SK-N-SH treated with all-trans-retinoic acid at 6 μM for 48 hours (cell line): ENCODE measurements at regions not wholly inside any gene's neighbourhood (a gene's known extent, or its start where the extent isn't known, plus 50 kb on each side); places are given as distances from the start of the nearest gene placed in this dataset.

Source experiments
- ATAC-seq: fragments of 200-7000 bp; cut with Tn5 transposase; 3 replicates; pipeline ENCODE4 v1.9.1; 2020; ENCODE audit warnings: mild to moderate bottlenecking, moderate library complexity
- ARNTL ChIP-seq: fragments of 450-650 bp; formaldehyde crosslinking; IDR thresholded peaks from 2 replicates; pipeline ENCODE4 v1.5.0; 2020; ENCODE audit warnings: low read depth, mild to moderate bottlenecking, moderate library complexity, borderline replicate concordance
- BACH2 ChIP-seq: fragments of 250-450 bp; sonication (Bioruptor Pico); IDR thresholded peaks from 2 replicates; pipeline ENCODE4 v1.9.0; 2021; ENCODE audit warnings: mild to moderate bottlenecking, borderline replicate concordance
- CSDC2 ChIP-seq: fragments of 250-450 bp; sonication (Bioruptor Pico); IDR thresholded peaks from 2 replicates; pipeline ENCODE4 v1.5.0; 2020; ENCODE audit warnings: mild to moderate bottlenecking, moderate library complexity
- CSRNP3 ChIP-seq: fragments of 250-450 bp; sonication (Bioruptor Pico); IDR thresholded peaks from 2 replicates; pipeline ENCODE4 v1.5.1; 2021; ENCODE audit warnings: mild to moderate bottlenecking, moderate library complexity
- ESRRG ChIP-seq: fragments of 250-450 bp; sonication (Bioruptor Pico); IDR thresholded peaks from 2 replicates; pipeline ENCODE4 v1.6.1; 2021; ENCODE audit warnings: mild to moderate bottlenecking
- GLIS3 ChIP-seq: fragments of 250-450 bp; sonication (Bioruptor Pico); IDR thresholded peaks from 2 replicates; pipeline ENCODE4 v1.5.0; 2020; ENCODE audit warnings: mild to moderate bottlenecking, moderate library complexity
- ISL1 ChIP-seq: fragments of 250-450 bp; sonication (Bioruptor Pico); IDR thresholded peaks from 2 replicates; pipeline ENCODE4 v2.1.2; 2022; ENCODE audit warnings: mild to moderate bottlenecking, moderate library complexity
- OSR1 ChIP-seq: fragments of 250-450 bp; sonication (Bioruptor Pico); IDR thresholded peaks from 2 replicates; pipeline ENCODE4 v1.8.0; 2022; ENCODE audit warnings: moderate library complexity, mild to moderate bottlenecking, inconsistent platforms
- PATZ1 ChIP-seq: fragments of 250-450 bp; sonication (Bioruptor Pico); IDR thresholded peaks from 2 replicates; pipeline ENCODE4 v1.8.0; 2020; ENCODE audit warnings: mild to moderate bottlenecking, moderate library complexity, borderline replicate concordance
- PPARA ChIP-seq: fragments of 250-450 bp; sonication (Bioruptor Pico); IDR thresholded peaks from 2 replicates; pipeline ENCODE4 v1.5.0; 2020; ENCODE audit warnings: mild to moderate bottlenecking, borderline replicate concordance
- RARB ChIP-seq: fragments of 250-450 bp; sonication (Bioruptor Pico); IDR thresholded peaks from 2 replicates; pipeline ENCODE4 v1.8.0; 2021; ENCODE audit warnings: mild to moderate bottlenecking, moderate library complexity
- TCF4 ChIP-seq: fragments of 250-450 bp; sonication (Bioruptor Pico); IDR thresholded peaks from 2 replicates; pipeline ENCODE4 v1.8.0; 2021; ENCODE audit warnings: mild to moderate bottlenecking, moderate library complexity, borderline replicate concordance
- TOX ChIP-seq: fragments of 250-450 bp; sonication (Bioruptor Pico); IDR thresholded peaks from 2 replicates; pipeline ENCODE4 v1.8.0; 2021; ENCODE audit warnings: mild to moderate bottlenecking, moderate library complexity, borderline replicate concordance
- TSHZ2 ChIP-seq: fragments of 250-450 bp; sonication (Bioruptor Pico); IDR thresholded peaks from 2 replicates; pipeline ENCODE4 v1.5.0; 2020; ENCODE audit warnings: mild to moderate bottlenecking, moderate library complexity
- ZC3H10 ChIP-seq: fragments of 250-450 bp; sonication (Bioruptor Pico); IDR thresholded peaks from 2 replicates; pipeline ENCODE4 v1.5.1; 2021; ENCODE audit warnings: mild to moderate bottlenecking, moderate library complexity
- ZFP3 ChIP-seq: fragments of 250-450 bp; sonication (Bioruptor Pico); IDR thresholded peaks from 2 replicates; pipeline ENCODE4 v1.5.0; 2020; ENCODE audit warnings: mild to moderate bottlenecking, moderate library complexity
- ZNF565 ChIP-seq: fragments of 450-650 bp; formaldehyde crosslinking; conservative IDR thresholded peaks from 2 replicates; pipeline ENCODE4 v1.5.0; 2020; ENCODE audit warnings: low read depth, mild to moderate bottlenecking, moderate library complexity
- ZNF70 ChIP-seq: fragments of 450-650 bp; formaldehyde crosslinking; IDR thresholded peaks from 2 replicates; pipeline ENCODE4 v1.5.0; 2020; ENCODE audit warnings: mild to moderate bottlenecking, moderate library complexity
- ZNF8 ChIP-seq: fragments of 450-650 bp; formaldehyde crosslinking; IDR thresholded peaks from 2 replicates; pipeline ENCODE4 v1.5.0; 2020; ENCODE audit warnings: mild to moderate bottlenecking, moderate library complexity
- TF ChIP-seq, protein P1 (sequence below): fragments of 250-450 bp; sonication (Bioruptor Pico); IDR thresholded peaks from 2 replicates; pipeline ENCODE4 v1.5.1; 2020; ENCODE audit warnings: low read depth, mild to moderate bottlenecking, moderate library complexity
- TF ChIP-seq, protein P2 (sequence below): fragments of 250-450 bp; sonication (Bioruptor Pico); IDR thresholded peaks from 2 replicates; pipeline ENCODE4 v1.8.0; 2021; ENCODE audit warnings: low read depth, mild to moderate bottlenecking, moderate library complexity, borderline replicate concordance

DNA sequence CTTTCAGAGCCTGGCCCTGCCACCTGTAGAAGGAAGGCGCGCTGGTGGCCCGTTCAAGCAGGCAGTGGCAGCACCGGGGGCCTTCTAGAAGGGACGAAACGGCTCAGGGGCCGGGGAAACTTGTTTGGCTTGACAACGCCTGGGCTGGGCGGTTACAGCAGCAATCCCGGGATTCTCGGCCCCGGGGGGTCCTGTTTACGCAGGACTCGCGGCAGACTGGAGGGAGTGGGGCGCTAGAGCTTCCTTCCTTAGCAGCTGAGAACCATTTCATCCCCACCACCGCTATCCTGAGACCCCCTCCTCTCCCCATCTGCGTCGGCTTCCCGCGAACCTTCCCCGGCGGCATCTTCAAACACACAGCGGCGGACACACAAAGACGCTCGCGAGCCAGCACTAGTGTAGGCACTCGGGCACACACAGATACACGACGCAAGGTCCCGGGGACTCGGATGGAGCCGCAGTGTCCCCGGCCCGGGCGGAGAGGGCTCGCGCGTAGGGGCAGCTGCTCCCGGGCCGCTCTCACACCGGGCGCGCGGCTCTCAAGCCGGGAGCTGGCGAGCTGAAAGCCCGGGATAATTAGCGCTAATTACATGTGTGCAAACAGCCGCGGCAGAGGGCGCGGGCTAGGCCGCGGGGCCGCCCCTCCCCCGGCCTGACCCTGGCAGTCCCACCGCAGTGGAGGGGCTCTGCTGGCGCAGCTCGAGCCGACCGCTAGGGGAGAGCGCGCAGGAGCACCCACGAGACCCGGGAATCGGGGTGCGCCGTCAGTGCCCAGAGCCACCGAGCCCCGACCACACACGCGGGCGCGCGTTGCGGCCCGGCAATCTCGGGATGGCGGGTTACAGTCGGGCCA, 271.4 kb downstream of the FOXD2 start:
- ATAC-seq, result peak; percentile 62
- TF ChIP-seq GLIS3 (CRISPR knock-in tag), result no peak
- no peak for TF ChIP-seq OSR1 (CRISPR knock-in tag)
- TF ChIP-seq TCF4 (CRISPR knock-in tag), result no peak
- TF ChIP-seq ZFP3 (CRISPR knock-in tag), result no peak
- TF ChIP-seq TOX (CRISPR knock-in tag), result no peak
- TF ChIP-seq BACH2 (CRISPR knock-in tag), result no peak
- TF ChIP-seq PATZ1 (CRISPR knock-in tag), result no peak
- TF ChIP-seq, protein P1, sequence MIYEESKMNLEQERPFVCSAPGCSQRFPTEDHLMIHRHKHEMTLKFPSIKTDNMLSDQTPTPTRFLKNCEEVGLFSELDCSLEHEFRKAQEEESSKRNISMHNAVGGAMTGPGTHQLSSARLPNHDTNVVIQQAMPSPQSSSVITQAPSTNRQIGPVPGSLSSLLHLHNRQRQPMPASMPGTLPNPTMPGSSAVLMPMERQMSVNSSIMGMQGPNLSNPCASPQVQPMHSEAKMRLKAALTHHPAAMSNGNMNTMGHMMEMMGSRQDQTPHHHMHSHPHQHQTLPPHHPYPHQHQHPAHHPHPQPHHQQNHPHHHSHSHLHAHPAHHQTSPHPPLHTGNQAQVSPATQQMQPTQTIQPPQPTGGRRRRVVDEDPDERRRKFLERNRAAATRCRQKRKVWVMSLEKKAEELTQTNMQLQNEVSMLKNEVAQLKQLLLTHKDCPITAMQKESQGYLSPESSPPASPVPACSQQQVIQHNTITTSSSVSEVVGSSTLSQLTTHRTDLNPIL (CRISPR knock-in tag), result no peak
- TF ChIP-seq ZNF8 (CRISPR knock-in tag), result no peak
- no peak for TF ChIP-seq ZNF70
- TF ChIP-seq CSDC2 (CRISPR knock-in tag), result no peak
- no peak for TF ChIP-seq ARNTL (CRISPR knock-in tag)
- TF ChIP-seq, protein P2, sequence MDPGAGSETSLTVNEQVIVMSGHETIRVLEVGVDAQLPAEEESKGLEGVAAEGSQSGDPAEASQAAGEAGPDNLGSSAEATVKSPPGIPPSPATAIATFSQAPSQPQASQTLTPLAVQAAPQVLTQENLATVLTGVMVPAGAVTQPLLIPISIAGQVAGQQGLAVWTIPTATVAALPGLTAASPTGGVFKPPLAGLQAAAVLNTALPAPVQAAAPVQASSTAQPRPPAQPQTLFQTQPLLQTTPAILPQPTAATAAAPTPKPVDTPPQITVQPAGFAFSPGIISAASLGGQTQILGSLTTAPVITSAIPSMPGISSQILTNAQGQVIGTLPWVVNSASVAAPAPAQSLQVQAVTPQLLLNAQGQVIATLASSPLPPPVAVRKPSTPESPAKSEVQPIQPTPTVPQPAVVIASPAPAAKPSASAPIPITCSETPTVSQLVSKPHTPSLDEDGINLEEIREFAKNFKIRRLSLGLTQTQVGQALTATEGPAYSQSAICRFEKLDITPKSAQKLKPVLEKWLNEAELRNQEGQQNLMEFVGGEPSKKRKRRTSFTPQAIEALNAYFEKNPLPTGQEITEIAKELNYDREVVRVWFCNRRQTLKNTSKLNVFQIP (CRISPR knock-in tag), result no peak
- TF ChIP-seq ZNF565 (CRISPR knock-in tag), result no peak
- TF ChIP-seq ISL1 (CRISPR knock-in tag), result no peak
- no peak for TF ChIP-seq TSHZ2 (CRISPR knock-in tag)

DNA sequence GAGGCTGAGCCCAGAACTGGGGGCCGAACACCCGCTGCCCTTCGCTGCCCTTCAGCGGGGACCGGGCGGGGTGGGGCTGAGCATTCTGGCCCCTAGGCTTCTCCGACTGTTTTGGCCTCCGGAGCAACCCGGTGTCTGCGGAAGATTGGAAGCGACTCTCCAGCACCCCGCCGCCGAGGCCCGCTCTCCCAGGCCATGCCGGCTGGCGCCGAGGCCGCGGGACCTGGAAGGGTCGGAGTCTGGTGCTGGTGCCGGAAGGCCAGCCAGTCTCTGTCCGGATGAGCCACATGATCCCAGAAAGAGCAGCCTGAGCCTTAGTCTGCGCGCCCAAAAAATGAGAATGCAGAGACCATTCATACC, 272.0 kb downstream of the FOXD2 start:
- TF ChIP-seq ZNF70 (no peak), CSDC2 (CRISPR knock-in tag) (no peak), CSRNP3 (CRISPR knock-in tag) (no peak), ZFP3 (CRISPR knock-in tag) (no peak), BACH2 (CRISPR knock-in tag) (no peak), TSHZ2 (CRISPR knock-in tag) (no peak), ISL1 (CRISPR knock-in tag) (no peak), ZC3H10 (CRISPR knock-in tag) (no peak), TCF4 (CRISPR knock-in tag) (no peak), OSR1 (CRISPR knock-in tag) (no peak), RARB (CRISPR knock-in tag) (no peak), PPARA (CRISPR knock-in tag) (no peak), ESRRG (no peak)
- TF ChIP-seq, protein P2 (CRISPR knock-in tag), result no peak
- ATAC-seq, result peak; percentile 42
